GM12801 (cell line): ENCODE measurements at regions not wholly inside any gene's neighbourhood (a gene's known extent, or its start where the extent isn't known, plus 50 kb on each side); places are given as distances from the start of the nearest gene placed in this dataset.

ENCODE experiments used
- CTCF ChIP-seq: IDR thresholded peaks from one replicate; pipeline ENCODE4 v1.5.1; 2011; ENCODE audit warnings: control low read depth; ENCODE audit not compliant: insufficient read length; ENCODE audit errors: extremely low read depth

- no peak for TF ChIP-seq CTCF
Measured at GRCh38 chr10:123584419-123584775, 81.8 kb upstream of the GPR26 start.

- TF ChIP-seq CTCF: no peak
Measured at GRCh38 chr10:123585477-123586445, 80.4 kb upstream of the GPR26 start.

- no peak for TF ChIP-seq CTCF
Measured at GRCh38 chr10:123587110-123587509, 79.0 kb upstream of the GPR26 start.

- TF ChIP-seq CTCF: no peak
Measured at GRCh38 chr10:123588386-123588914, 77.7 kb upstream of the GPR26 start.

- no peak for TF ChIP-seq CTCF
Measured at GRCh38 chr10:123595661-123596060, 70.5 kb upstream of the GPR26 start.

GRCh38 chr10:123597676-123598075 lies 68.5 kb upstream of the GPR26 start:
- no peak for TF ChIP-seq CTCF

- TF ChIP-seq CTCF: no peak
Measured at GRCh38 chr10:123599366-123599849, 66.7 kb upstream of the GPR26 start.
